Neural progenitor cell (in vitro differentiated cells): ENCODE measurements at regions not wholly inside any gene's neighbourhood (a gene's known extent, or its start where the extent isn't known, plus 50 kb on each side); places are given as distances from the start of the nearest gene placed in this dataset.

Experiments used
- DNase-seq: peaks from one replicate; pipeline ENCODE4 v3.0.0-alpha.2; 2016; ENCODE audit warnings: low spot score
- H2AFZ ChIP-seq: fragments of 200-600 bp; sonication (generic); replicated peaks from 2 replicates; pipeline ENCODE4 v1.6.1; 2016; ENCODE audit warnings: antibody characterized with exemption
- H3F3A ChIP-seq: fragments of 200-600 bp; sonication (generic); 2 replicates; pipeline ENCODE4 v1.6.1; 2016; ENCODE audit warnings: antibody characterized with exemption, low read depth
- H3K27ac ChIP-seq: fragments of 200-600 bp; sonication (generic); 2 replicates; pipeline ENCODE4 v1.5.1; 2016; ENCODE audit warnings: mild to moderate bottlenecking
- H3K27me3 ChIP-seq: fragments of 200-600 bp; sonication (generic); 2 replicates; pipeline ENCODE4 v1.6.1; 2016; ENCODE audit warnings: mild to moderate bottlenecking, moderate library complexity
- H3K36me3 ChIP-seq: fragments of 200-600 bp; sonication (generic); 2 replicates; pipeline ENCODE4 v1.5.1; 2016
- H3K4me1 ChIP-seq: fragments of 200-600 bp; sonication (generic); 2 replicates; pipeline ENCODE4 v1.6.1; 2016; ENCODE audit warnings: mixed run types
- H3K4me2 ChIP-seq: fragments of 200-600 bp; sonication (generic); 2 replicates; pipeline ENCODE4 v1.6.1; 2016
- H3K4me3 ChIP-seq: fragments of 200-600 bp; sonication (generic); 2 replicates; pipeline ENCODE4 v1.5.1; 2016
- H3K79me2 ChIP-seq: fragments of 200-600 bp; sonication (generic); 2 replicates; pipeline ENCODE4 v1.6.1; 2016; ENCODE audit warnings: low read depth
- H3K9ac ChIP-seq: fragments of 200-600 bp; sonication (generic); 2 replicates; pipeline ENCODE4 v1.6.1; 2016
- H3K9me3 ChIP-seq: fragments of 200-600 bp; sonication (generic); 2 replicates; pipeline ENCODE4 v1.5.1; 2016; ENCODE audit warnings: low read depth
- H4K20me1 ChIP-seq: fragments of 200-600 bp; sonication (generic); 2 replicates; pipeline ENCODE4 v1.6.1; 2016; ENCODE audit warnings: low read depth
- H3K27ac Mint-ChIP-seq: 3 replicates; pipeline ENCODE4 v1.8.0; 2021; ENCODE audit warnings: mixed read lengths
- H3K27me3 Mint-ChIP-seq: 2 replicates; pipeline ENCODE4 v1.8.0; 2022; ENCODE audit warnings: low read depth, mild to moderate bottlenecking, inconsistent platforms, moderate library complexity, mixed read lengths; ENCODE audit not compliant: insufficient read depth
- H3K36me3 Mint-ChIP-seq: 3 replicates; pipeline ENCODE4 v1.8.0; 2021; ENCODE audit warnings: mixed read lengths
- H3K4me1 Mint-ChIP-seq: 3 replicates; pipeline ENCODE4 v1.8.0; 2021; ENCODE audit warnings: mixed read lengths
- H3K4me3 Mint-ChIP-seq: 3 replicates; pipeline ENCODE4 v1.8.0; 2021; ENCODE audit warnings: mild to moderate bottlenecking, moderate library complexity, mixed read lengths
- H3K9me3 Mint-ChIP-seq: 3 replicates; pipeline ENCODE4 v1.8.0; 2020; ENCODE audit warnings: mixed read lengths
- EZH2 ChIP-seq: fragments of 200-600 bp; sonication (generic); IDR thresholded peaks from 2 replicates; pipeline ENCODE4 v1.6.1; 2017; ENCODE audit warnings: antibody characterized with exemption, mild to moderate bottlenecking, moderate library complexity
- EZH2phosphoT487 ChIP-seq: fragments of 200-600 bp; sonication (generic); IDR thresholded peaks from 2 replicates; pipeline ENCODE4 v1.6.1; 2017; ENCODE audit warnings: antibody characterized with exemption
- TF ChIP-seq, protein P1 (sequence below): fragments of 200-600 bp; sonication (generic); IDR thresholded peaks from 2 replicates; pipeline ENCODE4 v1.5.1; 2017; ENCODE audit warnings: antibody characterized with exemption, mild to moderate bottlenecking

DNA sequence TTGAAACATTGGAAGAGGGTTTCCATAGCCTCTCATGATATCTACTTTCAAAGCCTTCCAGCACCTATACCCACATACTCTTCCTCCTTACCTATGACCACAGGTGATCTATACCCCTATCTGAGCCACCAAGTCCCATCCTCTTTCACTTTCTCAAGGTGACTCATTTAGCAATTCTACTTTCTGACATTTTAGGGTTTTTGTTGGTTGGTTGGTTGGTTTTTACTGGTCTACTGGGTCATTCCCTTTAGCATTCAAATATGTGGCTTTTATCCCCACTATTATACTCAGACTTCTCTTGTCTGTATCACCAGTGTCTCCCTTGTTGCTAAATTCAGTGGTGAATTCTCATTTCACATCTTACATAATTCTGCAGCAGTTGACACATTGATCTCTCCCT lies 130.4 kb upstream of the STEAP4 start:
- H2AFZ ChIP-seq, result no peak overlapping the region
- no peak overlapping the region for H3K4me2 ChIP-seq
- H3K4me3 ChIP-seq, result no peak overlapping the region
- no peak overlapping the region for H3K27ac ChIP-seq
- no peaks in the 10 kb centered on the region for H3K4me1 ChIP-seq
- peaks cover 2% of the 10 kb centered on the region for H3K27me3 Mint-ChIP-seq
- H3K4me3 Mint-ChIP-seq, result no peak overlapping the region
- H3K79me2 ChIP-seq, result no peaks in the 10 kb centered on the region
- no peaks in the 10 kb centered on the region for H4K20me1 ChIP-seq
- H3K9me3 Mint-ChIP-seq, result no peaks in the 10 kb centered on the region
- H3F3A ChIP-seq, result no peaks in the 10 kb centered on the region
- H3K9me3 ChIP-seq, result no peaks in the 10 kb centered on the region
- no peaks in the 10 kb centered on the region for H3K36me3 Mint-ChIP-seq
- no peaks in the 10 kb centered on the region for H3K27me3 ChIP-seq
- no peaks in the 10 kb centered on the region for H3K36me3 ChIP-seq
- H3K27ac Mint-ChIP-seq, result no peak overlapping the region
- no peak for DNase-seq
- H3K4me1 Mint-ChIP-seq, result no peaks in the 10 kb centered on the region
- no peak overlapping the region for H3K9ac ChIP-seq
- TF ChIP-seq, protein P1, sequence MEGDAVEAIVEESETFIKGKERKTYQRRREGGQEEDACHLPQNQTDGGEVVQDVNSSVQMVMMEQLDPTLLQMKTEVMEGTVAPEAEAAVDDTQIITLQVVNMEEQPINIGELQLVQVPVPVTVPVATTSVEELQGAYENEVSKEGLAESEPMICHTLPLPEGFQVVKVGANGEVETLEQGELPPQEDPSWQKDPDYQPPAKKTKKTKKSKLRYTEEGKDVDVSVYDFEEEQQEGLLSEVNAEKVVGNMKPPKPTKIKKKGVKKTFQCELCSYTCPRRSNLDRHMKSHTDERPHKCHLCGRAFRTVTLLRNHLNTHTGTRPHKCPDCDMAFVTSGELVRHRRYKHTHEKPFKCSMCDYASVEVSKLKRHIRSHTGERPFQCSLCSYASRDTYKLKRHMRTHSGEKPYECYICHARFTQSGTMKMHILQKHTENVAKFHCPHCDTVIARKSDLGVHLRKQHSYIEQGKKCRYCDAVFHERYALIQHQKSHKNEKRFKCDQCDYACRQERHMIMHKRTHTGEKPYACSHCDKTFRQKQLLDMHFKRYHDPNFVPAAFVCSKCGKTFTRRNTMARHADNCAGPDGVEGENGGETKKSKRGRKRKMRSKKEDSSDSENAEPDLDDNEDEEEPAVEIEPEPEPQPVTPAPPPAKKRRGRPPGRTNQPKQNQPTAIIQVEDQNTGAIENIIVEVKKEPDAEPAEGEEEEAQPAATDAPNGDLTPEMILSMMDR, result no peak
- TF ChIP-seq EZH2, result no peak
- TF ChIP-seq EZH2phosphoT487, result no peak

DNA sequence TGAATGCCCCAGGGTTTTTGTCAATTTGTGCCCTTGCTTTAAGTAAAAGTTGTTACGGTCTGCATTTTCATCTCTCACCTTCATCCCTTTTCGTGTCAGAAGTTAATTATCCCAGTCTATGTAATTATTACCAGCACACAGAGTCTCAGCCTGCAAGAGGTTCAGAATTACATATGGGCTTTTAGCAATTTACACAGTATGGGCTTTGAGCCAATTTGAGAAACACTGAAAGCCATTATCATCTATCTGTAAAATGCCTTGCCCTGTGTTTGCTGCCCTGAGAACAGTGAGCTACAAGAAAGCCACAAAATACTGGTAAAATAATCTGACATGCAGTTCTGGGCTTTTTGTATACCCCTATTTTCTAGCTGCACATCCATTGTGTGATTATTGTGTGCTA lies 125.6 kb upstream of the STEAP4 start:
- Histone ChIP-seq H3K9me3 (no peaks in the 10 kb centered on the region), H3K4me3 (no peak overlapping the region), H3K4me1 (no peaks in the 10 kb centered on the region), H4K20me1 (no peaks in the 10 kb centered on the region), H3K79me2 (no peaks in the 10 kb centered on the region), H3K9ac (no peak overlapping the region), H3K36me3 (no peaks in the 10 kb centered on the region), H3K4me2 (no peak overlapping the region), H3K27me3 (no peaks in the 10 kb centered on the region), H3F3A (no peaks in the 10 kb centered on the region), H3K27ac (no peak overlapping the region), H2AFZ (no peak overlapping the region)
- Mint-ChIP-seq H3K4me3 (no peak overlapping the region), H3K27ac (no peak overlapping the region), H3K4me1 (no peaks in the 10 kb centered on the region), H3K36me3 (no peaks in the 10 kb centered on the region), H3K27me3 (no peaks in the 10 kb centered on the region), H3K9me3 (no peaks in the 10 kb centered on the region)
- DNase-seq, result no peak
- TF ChIP-seq, protein P1, result no peak
- TF ChIP-seq EZH2 (no peak), EZH2phosphoT487 (no peak)

DNA sequence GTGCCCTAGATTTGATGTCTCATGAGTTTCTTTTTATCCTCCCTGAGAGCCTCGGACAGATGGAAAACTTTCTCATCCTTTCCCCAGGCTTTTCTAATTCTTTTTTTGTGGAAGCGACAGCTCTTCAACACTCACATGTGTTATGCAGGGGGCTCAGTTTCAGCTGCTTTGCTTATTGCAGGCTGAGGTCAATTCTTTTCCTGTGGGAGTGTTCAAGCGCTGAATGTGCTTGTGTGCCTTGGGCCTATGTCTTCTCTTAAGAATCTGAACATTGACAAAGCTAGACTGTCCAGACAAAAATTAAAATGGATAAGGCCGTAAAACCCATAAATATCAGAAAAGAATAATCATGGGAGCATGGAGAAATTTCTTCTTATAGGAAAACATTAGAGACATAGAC lies 125.2 kb upstream of the STEAP4 start:
- no peak overlapping the region for H3K9ac ChIP-seq
- no peaks in the 10 kb centered on the region for H3K27me3 ChIP-seq
- H3K4me1 ChIP-seq, result no peaks in the 10 kb centered on the region
- H3K79me2 ChIP-seq, result no peaks in the 10 kb centered on the region
- TF ChIP-seq, protein P1, result no peak
- no peak for TF ChIP-seq EZH2
- TF ChIP-seq EZH2phosphoT487, result no peak
- no peaks in the 10 kb centered on the region for H3K9me3 Mint-ChIP-seq
- H3K36me3 ChIP-seq, result no peaks in the 10 kb centered on the region
- H2AFZ ChIP-seq, result no peak overlapping the region
- H3K36me3 Mint-ChIP-seq, result no peaks in the 10 kb centered on the region
- no peaks in the 10 kb centered on the region for H4K20me1 ChIP-seq
- no peak overlapping the region for H3K27ac Mint-ChIP-seq
- H3K4me3 ChIP-seq, result no peak overlapping the region
- H3K4me2 ChIP-seq, result no peak overlapping the region
- H3F3A ChIP-seq, result no peaks in the 10 kb centered on the region
- no peak overlapping the region for H3K4me3 Mint-ChIP-seq
- no peaks in the 10 kb centered on the region for H3K27me3 Mint-ChIP-seq
- H3K9me3 ChIP-seq, result no peaks in the 10 kb centered on the region
- no peaks in the 10 kb centered on the region for H3K4me1 Mint-ChIP-seq
- no peak for DNase-seq
- no peak overlapping the region for H3K27ac ChIP-seq

DNA sequence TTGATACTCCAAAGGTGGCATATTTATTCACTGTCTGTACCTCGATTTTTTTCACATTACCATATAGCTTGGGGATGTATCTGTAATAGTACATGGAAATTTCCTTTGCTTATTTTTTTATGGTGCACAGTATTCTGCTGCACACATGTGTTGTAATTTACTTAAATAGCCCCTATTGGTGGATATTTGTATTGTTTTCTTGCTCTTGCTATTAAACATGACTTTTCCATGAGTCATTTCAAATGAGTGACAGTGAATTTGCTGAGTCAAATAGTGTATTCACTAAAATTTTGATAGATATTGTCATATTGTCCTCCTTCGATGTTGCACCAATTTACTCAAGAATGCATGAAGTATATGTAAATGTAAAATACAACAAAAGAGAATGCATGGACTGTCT lies 122.7 kb upstream of the STEAP4 start:
- no peaks in the 10 kb centered on the region for H3K36me3 ChIP-seq
- H3K9ac ChIP-seq, result no peak overlapping the region
- Mint-ChIP-seq H3K36me3 (no peaks in the 10 kb centered on the region), H3K27me3 (no peaks in the 10 kb centered on the region), H3K9me3 (no peaks in the 10 kb centered on the region), H3K4me1 (no peaks in the 10 kb centered on the region), H3K27ac (no peak overlapping the region), H3K4me3 (no peak overlapping the region)
- H3F3A ChIP-seq, result no peaks in the 10 kb centered on the region
- H3K4me2 ChIP-seq, result no peak overlapping the region
- no peaks in the 10 kb centered on the region for H3K4me1 ChIP-seq
- no peaks in the 10 kb centered on the region for H3K79me2 ChIP-seq
- H3K27ac ChIP-seq, result no peak overlapping the region
- no peaks in the 10 kb centered on the region for H3K27me3 ChIP-seq
- TF ChIP-seq EZH2phosphoT487 (no peak), EZH2 (no peak)
- TF ChIP-seq, protein P1, result no peak
- H3K9me3 ChIP-seq, result no peaks in the 10 kb centered on the region
- H3K4me3 ChIP-seq, result no peak overlapping the region
- H2AFZ ChIP-seq, result no peak overlapping the region
- no peaks in the 10 kb centered on the region for H4K20me1 ChIP-seq
- no peak for DNase-seq
